SK-N-SH (cell line): ENCODE measurements at regions not wholly inside any gene's neighbourhood (a gene's known extent, or its start where the extent isn't known, plus 50 kb on each side); places are given as distances from the start of the nearest gene placed in this dataset.

Experiments
- CTCF ChIA-PET: fragments of 300-600, 350-600 bp; formaldehyde crosslinking; extraction: SDS; loops from one replicate; lab custom pipeline; 2021; lab: Yijun Ruan, JAX
- POLR2A ChIA-PET: fragments of 350-600 bp; sonication (Branson Sonifier 250); formaldehyde crosslinking; extraction: SDS; loops from one replicate; lab custom pipeline; 2020; ENCODE audit warnings: antibody characterized with exemption, inconsistent platforms; lab: Yijun Ruan, JAX
- DNase-seq: peaks from one replicate; pipeline ENCODE4 v3.0.0; 2012
- H2AFZ ChIP-seq: fragments of 200-600 bp; sonication (generic); 2 replicates; pipeline ENCODE4 v1.8.1; 2016; ENCODE audit warnings: antibody characterized with exemption, mild to moderate bottlenecking, low read depth
- H3F3A ChIP-seq: fragments of 200-600 bp; sonication (generic); replicated peaks from 2 replicates; pipeline ENCODE3; 2016; ENCODE audit warnings: antibody characterized with exemption, mild to moderate bottlenecking; ENCODE audit not compliant: insufficient read depth
- H3K27ac ChIP-seq, 2 experiments: fragments of 200-500 bp in 1 of 2; fragments of 200-600 bp in 1 of 2; sonication (Bioruptor generic) in 1 of 2; sonication (generic), shearing (Covaris generic) in 1 of 2; 2 replicates each; pipeline versions ENCODE4 v1.5.1 to v1.6.1; 2014 to 2016; ENCODE audit warnings: low read depth in 2 of 2, inconsistent platforms in 1 of 2, low read length in 1 of 2, mild to moderate bottlenecking in 1 of 2, mixed read lengths in 1 of 2
- H3K27me3 ChIP-seq: fragments of 200-600 bp; sonication (generic), shearing (Covaris generic); 2 replicates; pipeline ENCODE4 v1.6.1; 2016; ENCODE audit warnings: mixed run types; ENCODE audit not compliant: insufficient read depth
- H3K36me3 ChIP-seq, 2 experiments: fragments of 200-500 bp in 1 of 2; fragments of 200-600 bp in 1 of 2; sonication (Bioruptor generic) in 1 of 2; sonication (generic) in 1 of 2; replicated peaks in 1 of 2; 2 replicates each; pipeline versions ENCODE3 to v1.5.1; 2014 to 2016; ENCODE audit warnings: low read length in 1 of 2, mild to moderate bottlenecking in 1 of 2; ENCODE audit not compliant: insufficient read depth in 2 of 2, control insufficient read depth in 1 of 2
- H3K4me1 ChIP-seq, 2 experiments: fragments of 200-500 bp in 1 of 2; fragments of 200-600 bp in 1 of 2; sonication (Bioruptor generic) in 1 of 2; sonication (generic), shearing (Covaris generic) in 1 of 2; 2 replicates each; pipeline versions ENCODE4 v1.5.1 to v1.6.1; 2014 to 2016; ENCODE audit warnings: low read depth in 1 of 2, low read length in 1 of 2, mixed run types in 1 of 2; ENCODE audit not compliant: insufficient read depth in 2 of 2, control insufficient read depth in 1 of 2
- H3K4me2 ChIP-seq: fragments of 200-600 bp; sonication (generic), shearing (Covaris generic); 2 replicates; pipeline ENCODE4 v1.6.1; 2017; ENCODE audit warnings: mixed run types
- H3K4me3 ChIP-seq, 2 experiments: fragments of 200-500 bp in 1 of 2; fragments of 200-600 bp in 1 of 2; sonication (Bioruptor generic) in 1 of 2; sonication (generic), shearing (Covaris generic) in 1 of 2; 2 replicates each; pipeline versions ENCODE4 v1.5.1 to v1.8.1; 2014 to 2016; ENCODE audit warnings: low read depth in 2 of 2, inconsistent platforms in 1 of 2, low read length in 1 of 2, mild to moderate bottlenecking in 1 of 2, mixed read lengths in 1 of 2, moderate library complexity in 1 of 2
- H3K79me2 ChIP-seq: fragments of 200-600 bp; sonication (generic); 2 replicates; pipeline ENCODE4 v1.8.1; 2017; ENCODE audit warnings: mild to moderate bottlenecking; ENCODE audit not compliant: insufficient read depth
- H3K9ac ChIP-seq: fragments of 200-600 bp; sonication (generic); 2 replicates; pipeline ENCODE4 v1.6.1; 2017; ENCODE audit warnings: mixed run types
- H3K9me2 ChIP-seq: fragments of 200-600 bp; sonication (generic); 2 replicates; pipeline ENCODE4 v1.6.1; 2017; ENCODE audit warnings: mixed run types
- H3K9me3 ChIP-seq: fragments of 200-600 bp; sonication (generic); 2 replicates; pipeline ENCODE4 v1.6.1; 2017; ENCODE audit warnings: mixed run types, mild to moderate bottlenecking, moderate library complexity
- H4K20me1 ChIP-seq: fragments of 200-600 bp; sonication (generic); 2 replicates; pipeline ENCODE4 v1.6.1; 2017; ENCODE audit warnings: mild to moderate bottlenecking, mixed run types; ENCODE audit not compliant: insufficient read depth
- ELF1 ChIP-seq: IDR thresholded peaks from 2 replicates; pipeline ENCODE4 v1.4.0; 2012
- EZH2phosphoT487 ChIP-seq: fragments of 200-600 bp; sonication (generic); IDR thresholded peaks from 2 replicates; pipeline ENCODE4 v1.6.1; 2017; ENCODE audit warnings: low read depth, mixed run types, mild to moderate bottlenecking, antibody characterized with exemption, moderate library complexity, borderline replicate concordance
- FOSL2 ChIP-seq: IDR thresholded peaks from 2 replicates; pipeline ENCODE4 v1.4.0; 2012; ENCODE audit warnings: low read depth, mild to moderate bottlenecking, moderate library complexity, borderline replicate concordance
- FOXJ3 ChIP-seq: sonication (generic); formaldehyde crosslinking; IDR thresholded peaks from 2 replicates; pipeline ENCODE4 v1.5.1; 2020; ENCODE audit warnings: mild to moderate bottlenecking, missing genetic modification reagents
- GATA2 ChIP-seq: sonication (generic); formaldehyde crosslinking; IDR thresholded peaks from 2 replicates; pipeline ENCODE4 v1.5.0; 2020; ENCODE audit warnings: mild to moderate bottlenecking, missing genetic modification reagents
- MEF2A ChIP-seq: IDR thresholded peaks from 2 replicates; pipeline ENCODE4 v1.4.0; 2012; ENCODE audit warnings: low read depth, borderline replicate concordance
- NFIC ChIP-seq: IDR thresholded peaks from 2 replicates; pipeline ENCODE4 v1.4.0; 2012; ENCODE audit warnings: borderline replicate concordance
- POLR2AphosphoS5 ChIP-seq: IDR thresholded peaks from 2 replicates; pipeline ENCODE4 v1.6.1; 2012; ENCODE audit warnings: low read depth, low read length
- SIN3A ChIP-seq: IDR thresholded peaks from 2 replicates; pipeline ENCODE4 v1.6.1; 2012; ENCODE audit warnings: low read depth, mild to moderate bottlenecking, low read length, moderate library complexity, borderline replicate concordance
- TAF1 ChIP-seq: IDR thresholded peaks from 2 replicates; pipeline ENCODE4 v1.6.1; 2012; ENCODE audit warnings: low read depth, mild to moderate bottlenecking, low read length, moderate library complexity, borderline replicate concordance
- TCF12 ChIP-seq: IDR thresholded peaks from 2 replicates; pipeline ENCODE4 v1.4.0; 2012
- USF1 ChIP-seq: IDR thresholded peaks from 2 replicates; pipeline ENCODE4 v1.4.0; 2012; ENCODE audit warnings: low read depth, borderline replicate concordance
- YY1 ChIP-seq: IDR thresholded peaks from 2 replicates; pipeline ENCODE4 v1.4.0; 2012; ENCODE audit warnings: low read depth, mild to moderate bottlenecking
- TF ChIP-seq, protein P1 (sequence below): IDR thresholded peaks from 2 replicates; pipeline ENCODE4 v1.4.0; 2012; ENCODE audit warnings: low read depth, borderline replicate concordance
- TF ChIP-seq, protein P2 (sequence below): IDR thresholded peaks from 2 replicates; pipeline ENCODE4 v1.4.0; 2012; ENCODE audit warnings: low read depth
- TF ChIP-seq, protein P3 (sequence below): IDR thresholded peaks from 2 replicates; pipeline ENCODE4; 2012
- TF ChIP-seq, protein P4 (sequence below): fragments of 200-600 bp; sonication (generic); IDR thresholded peaks from 2 replicates; pipeline ENCODE4 v1.6.1; 2017; ENCODE audit warnings: antibody characterized with exemption, mild to moderate bottlenecking, moderate library complexity

- Histone ChIP-seq H3K27me3 (no peaks in the 10 kb centered on the region), H3F3A (no peaks in the 10 kb centered on the region), H4K20me1 (no peaks in the 10 kb centered on the region)
- no peak for DNase-seq
- POLR2A ChIA-PET, result no interaction called here
- TF ChIP-seq TCF12 (no peak), FOSL2 (no peak), GATA2 (no peak), POLR2AphosphoS5 (no peak), EZH2phosphoT487 (no peak), NFIC (no peak), USF1 (no peak), TAF1 (no peak), YY1 (no peak), FOXJ3 (CRISPR knock-in tag) (no peak), SIN3A (no peak), ELF1 (no peak), MEF2A (no peak)
- TF ChIP-seq, protein P1, sequence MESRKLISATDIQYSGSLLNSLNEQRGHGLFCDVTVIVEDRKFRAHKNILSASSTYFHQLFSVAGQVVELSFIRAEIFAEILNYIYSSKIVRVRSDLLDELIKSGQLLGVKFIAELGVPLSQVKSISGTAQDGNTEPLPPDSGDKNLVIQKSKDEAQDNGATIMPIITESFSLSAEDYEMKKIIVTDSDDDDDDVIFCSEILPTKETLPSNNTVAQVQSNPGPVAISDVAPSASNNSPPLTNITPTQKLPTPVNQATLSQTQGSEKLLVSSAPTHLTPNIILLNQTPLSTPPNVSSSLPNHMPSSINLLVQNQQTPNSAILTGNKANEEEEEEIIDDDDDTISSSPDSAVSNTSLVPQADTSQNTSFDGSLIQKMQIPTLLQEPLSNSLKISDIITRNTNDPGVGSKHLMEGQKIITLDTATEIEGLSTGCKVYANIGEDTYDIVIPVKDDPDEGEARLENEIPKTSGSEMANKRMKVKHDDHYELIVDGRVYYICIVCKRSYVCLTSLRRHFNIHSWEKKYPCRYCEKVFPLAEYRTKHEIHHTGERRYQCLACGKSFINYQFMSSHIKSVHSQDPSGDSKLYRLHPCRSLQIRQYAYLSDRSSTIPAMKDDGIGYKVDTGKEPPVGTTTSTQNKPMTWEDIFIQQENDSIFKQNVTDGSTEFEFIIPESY, result no peak
- TF ChIP-seq, protein P2, sequence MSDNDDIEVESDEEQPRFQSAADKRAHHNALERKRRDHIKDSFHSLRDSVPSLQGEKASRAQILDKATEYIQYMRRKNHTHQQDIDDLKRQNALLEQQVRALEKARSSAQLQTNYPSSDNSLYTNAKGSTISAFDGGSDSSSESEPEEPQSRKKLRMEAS, result no peak
- TF ChIP-seq, protein P3, sequence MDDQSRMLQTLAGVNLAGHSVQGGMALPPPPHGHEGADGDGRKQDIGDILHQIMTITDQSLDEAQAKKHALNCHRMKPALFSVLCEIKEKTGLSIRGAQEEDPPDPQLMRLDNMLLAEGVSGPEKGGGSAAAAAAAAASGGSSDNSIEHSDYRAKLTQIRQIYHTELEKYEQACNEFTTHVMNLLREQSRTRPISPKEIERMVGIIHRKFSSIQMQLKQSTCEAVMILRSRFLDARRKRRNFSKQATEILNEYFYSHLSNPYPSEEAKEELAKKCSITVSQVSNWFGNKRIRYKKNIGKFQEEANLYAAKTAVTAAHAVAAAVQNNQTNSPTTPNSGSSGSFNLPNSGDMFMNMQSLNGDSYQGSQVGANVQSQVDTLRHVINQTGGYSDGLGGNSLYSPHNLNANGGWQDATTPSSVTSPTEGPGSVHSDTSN, result no peak
- TF ChIP-seq, protein P4, sequence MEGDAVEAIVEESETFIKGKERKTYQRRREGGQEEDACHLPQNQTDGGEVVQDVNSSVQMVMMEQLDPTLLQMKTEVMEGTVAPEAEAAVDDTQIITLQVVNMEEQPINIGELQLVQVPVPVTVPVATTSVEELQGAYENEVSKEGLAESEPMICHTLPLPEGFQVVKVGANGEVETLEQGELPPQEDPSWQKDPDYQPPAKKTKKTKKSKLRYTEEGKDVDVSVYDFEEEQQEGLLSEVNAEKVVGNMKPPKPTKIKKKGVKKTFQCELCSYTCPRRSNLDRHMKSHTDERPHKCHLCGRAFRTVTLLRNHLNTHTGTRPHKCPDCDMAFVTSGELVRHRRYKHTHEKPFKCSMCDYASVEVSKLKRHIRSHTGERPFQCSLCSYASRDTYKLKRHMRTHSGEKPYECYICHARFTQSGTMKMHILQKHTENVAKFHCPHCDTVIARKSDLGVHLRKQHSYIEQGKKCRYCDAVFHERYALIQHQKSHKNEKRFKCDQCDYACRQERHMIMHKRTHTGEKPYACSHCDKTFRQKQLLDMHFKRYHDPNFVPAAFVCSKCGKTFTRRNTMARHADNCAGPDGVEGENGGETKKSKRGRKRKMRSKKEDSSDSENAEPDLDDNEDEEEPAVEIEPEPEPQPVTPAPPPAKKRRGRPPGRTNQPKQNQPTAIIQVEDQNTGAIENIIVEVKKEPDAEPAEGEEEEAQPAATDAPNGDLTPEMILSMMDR, result no peak
- TF ChIP-seq, all 33 proteins: peak for 0
- H2AFZ ChIP-seq, result no peak overlapping the region
- H3K9me3 ChIP-seq, result no peaks in the 10 kb centered on the region
- CTCF ChIA-PET, result no interaction called here
- H3K27ac ChIP-seq, result no peak overlapping the region
- H3K79me2 ChIP-seq, result no peaks in the 10 kb centered on the region
- no peak overlapping the region for H3K4me2 ChIP-seq
- no peak overlapping the region for H3K4me3 ChIP-seq
- H3K4me1 ChIP-seq, result no peaks in the 10 kb centered on the region
- H3K9ac ChIP-seq, result no peak overlapping the region
- H3K36me3 ChIP-seq, result no peaks in the 10 kb centered on the region
- no peaks in the 10 kb centered on the region for H3K9me2 ChIP-seq
Observed at GRCh38 chr10:8962249-8962648, 907.8 kb downstream of the GATA3 start.
